ENCODE measurements at regions not wholly inside any gene's neighbourhood (a gene's known extent, or its start where the extent isn't known, plus 50 kb on each side); places are given as distances from the start of the nearest gene placed in this dataset.

GRCh38 chr3:30269751-30270445 lies 336.5 kb upstream of the TGFBR2 start:
- FAIRE-seq: no peak

DNA sequence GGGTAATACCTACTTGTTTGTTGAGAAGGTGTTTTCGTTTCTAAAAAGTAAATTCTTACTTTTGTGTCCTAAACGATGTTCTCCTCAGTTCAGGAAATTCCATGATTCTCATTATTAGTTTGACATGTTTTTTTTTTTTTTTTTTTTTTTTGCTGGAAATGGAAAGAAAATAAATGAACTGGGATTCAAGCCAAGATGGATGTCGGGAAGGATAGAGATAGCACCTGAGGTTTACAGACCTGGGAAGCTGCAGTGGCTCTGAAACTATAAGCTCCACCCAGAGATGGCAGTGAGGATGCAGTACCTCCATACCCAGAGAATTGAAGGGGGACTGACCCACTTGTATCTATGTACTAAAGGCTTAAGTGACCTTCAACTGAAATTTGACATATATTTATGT lies 334.6 kb upstream of the TGFBR2 start:
- no peak for FAIRE-seq

DNA sequence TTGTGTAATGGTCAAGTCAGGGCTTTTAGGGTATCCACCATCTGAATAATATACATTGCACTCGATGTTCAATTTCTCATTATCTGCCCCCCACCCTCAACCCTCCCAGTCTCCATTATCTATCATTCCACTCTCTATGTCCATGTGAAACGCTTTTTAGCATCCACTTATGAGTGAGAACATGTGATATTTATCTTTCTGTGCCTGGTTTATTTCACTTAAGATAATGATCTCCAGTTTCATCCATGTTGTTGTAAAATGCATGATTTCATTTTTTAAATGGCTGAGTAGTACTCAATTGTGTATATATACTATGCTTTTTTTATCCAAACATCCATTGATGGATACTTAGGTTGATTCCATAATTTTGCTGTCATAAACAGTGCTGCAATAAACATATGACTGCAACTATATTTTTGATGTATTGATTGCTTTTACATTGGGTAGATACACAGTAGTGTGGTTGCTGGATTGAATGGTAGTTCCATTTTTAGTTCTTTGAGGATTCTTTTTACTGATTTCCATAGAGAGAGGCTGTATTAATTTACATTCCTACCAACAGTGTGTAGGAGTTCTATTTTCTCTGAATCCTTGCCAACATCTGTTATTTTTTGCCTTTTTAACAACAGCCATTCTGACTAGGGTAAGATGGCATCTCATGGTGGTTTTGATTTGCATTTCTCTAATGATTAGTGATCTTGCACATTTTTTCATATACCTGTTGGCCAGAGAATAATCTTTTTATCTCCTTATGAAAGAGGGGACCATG lies 332.9 kb upstream of the TGFBR2 start:
- FAIRE-seq: no peak

- no peak for FAIRE-seq
Observed at GRCh38 chr3:30277494-30277893, 328.9 kb upstream of the TGFBR2 start.

- FAIRE-seq: no peak
Observed at GRCh38 chr3:30281526-30281925, 324.9 kb upstream of the TGFBR2 start.

DNA sequence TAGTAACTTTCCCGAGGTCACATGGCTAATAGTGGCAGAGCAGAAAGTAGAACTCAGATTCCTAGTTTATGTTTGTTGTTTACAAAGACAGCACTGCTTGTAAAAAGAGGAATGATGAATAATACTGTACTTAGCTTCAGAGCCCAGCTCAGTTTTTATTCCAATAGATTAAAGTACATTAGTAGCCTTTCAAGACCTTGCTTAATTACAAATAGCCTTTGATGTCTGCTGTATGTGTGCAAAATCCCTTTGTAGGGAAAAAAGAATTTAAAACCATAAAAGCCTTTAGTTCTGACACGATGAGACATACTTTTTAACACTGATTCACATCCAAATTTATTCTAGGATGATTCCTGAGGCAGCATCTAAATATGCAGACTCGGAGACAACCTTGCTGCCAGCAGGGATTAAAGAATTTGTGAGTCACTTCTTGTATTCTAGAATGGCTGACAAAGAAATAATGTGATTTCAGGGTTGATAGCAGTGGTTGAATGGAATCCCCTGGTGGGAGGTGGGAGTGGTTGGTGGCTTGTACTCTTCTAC lies 324.2 kb upstream of the TGFBR2 start:
- no peak for FAIRE-seq

GRCh38 chr3:30285188-30286006 lies 321.0 kb upstream of the TGFBR2 start:
- peak; percentile 23 for FAIRE-seq

DNA sequence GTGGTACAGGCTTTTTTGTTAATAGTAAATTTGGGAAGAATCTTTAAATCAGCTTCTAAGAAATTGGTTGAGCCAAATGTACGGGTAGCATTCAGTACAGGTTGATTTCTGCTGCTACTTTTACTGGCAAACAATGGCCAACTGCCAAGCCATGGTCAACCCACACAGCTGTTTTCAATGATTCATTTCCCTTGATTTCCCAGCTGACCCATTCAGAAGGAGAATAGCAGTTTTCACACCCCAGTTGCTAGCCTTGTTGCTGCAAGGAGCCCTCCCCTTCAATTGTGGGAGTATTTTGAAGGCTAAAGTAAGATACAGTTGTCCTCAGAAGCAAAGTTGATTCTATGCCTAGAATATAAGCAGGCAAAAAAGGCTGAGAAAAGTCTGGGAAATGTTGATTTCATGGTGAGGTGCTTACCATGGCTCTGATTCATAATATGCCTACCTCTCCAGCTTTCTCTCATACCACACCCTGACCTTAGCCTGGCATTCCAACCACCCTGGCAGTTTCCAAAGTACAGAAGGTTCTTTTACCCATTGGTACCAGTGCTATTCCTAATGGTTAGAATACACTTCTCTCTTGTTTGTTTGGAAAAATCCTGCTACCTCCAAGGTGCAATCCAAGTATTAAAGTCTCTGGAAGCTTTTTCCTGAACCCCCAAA lies 320.3 kb upstream of the TGFBR2 start:
- no peak for FAIRE-seq

DNA sequence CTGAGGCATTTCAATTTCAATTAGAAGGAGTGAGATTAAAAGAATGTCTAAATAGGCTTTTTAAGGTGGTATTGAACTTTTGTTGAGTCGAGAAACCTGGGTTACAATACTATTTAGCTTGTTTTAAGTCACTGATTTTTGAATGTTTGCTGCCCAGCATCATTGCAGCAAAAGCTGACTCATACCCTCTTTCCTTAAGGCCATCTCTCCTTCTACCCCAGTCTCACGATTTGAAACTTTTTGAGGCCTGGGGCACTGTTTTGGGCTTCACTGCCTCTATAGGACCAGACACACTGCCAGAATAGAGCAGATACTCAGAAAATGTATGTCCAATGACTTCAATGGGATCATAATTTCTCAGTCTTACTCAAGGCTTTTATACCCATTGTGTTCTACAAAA lies 319.6 kb upstream of the TGFBR2 start:
- FAIRE-seq: no peak

DNA sequence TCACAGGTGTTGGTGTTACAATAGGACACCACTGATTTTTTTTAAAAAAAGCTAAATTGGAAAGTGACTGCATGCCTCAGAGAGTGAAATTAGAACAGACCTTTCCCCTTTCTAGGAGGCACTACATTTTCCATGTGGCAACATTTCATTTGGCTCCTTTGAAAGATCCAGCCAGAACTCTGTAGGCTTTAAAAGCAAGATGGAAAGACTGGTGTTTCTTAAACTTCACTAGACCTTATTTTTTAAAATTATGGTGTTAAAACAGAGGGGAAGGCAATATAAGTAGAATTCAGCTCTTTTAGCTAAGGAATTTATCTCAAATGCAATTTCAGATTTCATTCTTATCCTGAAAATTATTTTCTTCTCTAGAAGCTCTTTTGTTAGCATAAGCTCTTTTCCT lies 317.6 kb upstream of the TGFBR2 start:
- no peak for FAIRE-seq

DNA sequence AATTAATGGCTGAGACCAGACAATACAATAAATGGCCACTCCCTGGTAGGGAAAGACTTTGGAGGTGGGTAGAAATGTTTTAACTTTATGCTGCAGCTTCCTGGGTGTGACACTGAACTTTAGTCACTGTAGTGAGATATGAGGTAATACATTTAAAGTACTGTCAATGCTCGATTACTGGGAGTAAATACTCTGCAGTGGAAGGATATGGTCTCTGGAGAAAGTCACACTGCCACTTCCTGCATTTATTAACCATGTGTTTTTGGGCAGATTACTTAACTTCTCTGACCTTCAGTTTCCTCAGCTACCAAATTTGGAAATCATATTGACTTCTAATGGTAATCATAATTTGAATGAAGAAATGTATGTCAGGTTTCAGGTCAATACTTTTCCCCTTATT lies 317.1 kb upstream of the TGFBR2 start:
- no peak for FAIRE-seq

DNA sequence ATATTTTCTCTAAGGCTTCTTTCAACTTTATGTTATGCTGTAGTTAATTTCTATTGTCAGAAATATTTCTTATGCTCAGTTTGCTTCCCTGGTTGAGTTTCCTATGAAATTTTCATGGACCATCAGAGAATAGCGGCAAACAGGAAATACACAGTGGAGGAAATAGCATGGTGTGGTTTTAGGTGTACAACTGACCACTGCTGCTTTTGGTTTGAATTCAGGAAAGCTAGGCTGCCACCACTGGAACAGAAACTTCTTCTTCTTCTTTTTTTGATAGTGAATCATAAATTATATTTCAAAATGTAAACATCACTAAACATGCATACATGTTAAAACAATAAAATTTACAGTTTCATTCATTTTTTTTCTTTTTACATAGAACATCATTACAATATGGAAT lies 316.6 kb upstream of the TGFBR2 start:
- FAIRE-seq: no peak

GRCh38 chr3:30290479-30290878 lies 315.9 kb upstream of the TGFBR2 start:
- FAIRE-seq: no peak

DNA sequence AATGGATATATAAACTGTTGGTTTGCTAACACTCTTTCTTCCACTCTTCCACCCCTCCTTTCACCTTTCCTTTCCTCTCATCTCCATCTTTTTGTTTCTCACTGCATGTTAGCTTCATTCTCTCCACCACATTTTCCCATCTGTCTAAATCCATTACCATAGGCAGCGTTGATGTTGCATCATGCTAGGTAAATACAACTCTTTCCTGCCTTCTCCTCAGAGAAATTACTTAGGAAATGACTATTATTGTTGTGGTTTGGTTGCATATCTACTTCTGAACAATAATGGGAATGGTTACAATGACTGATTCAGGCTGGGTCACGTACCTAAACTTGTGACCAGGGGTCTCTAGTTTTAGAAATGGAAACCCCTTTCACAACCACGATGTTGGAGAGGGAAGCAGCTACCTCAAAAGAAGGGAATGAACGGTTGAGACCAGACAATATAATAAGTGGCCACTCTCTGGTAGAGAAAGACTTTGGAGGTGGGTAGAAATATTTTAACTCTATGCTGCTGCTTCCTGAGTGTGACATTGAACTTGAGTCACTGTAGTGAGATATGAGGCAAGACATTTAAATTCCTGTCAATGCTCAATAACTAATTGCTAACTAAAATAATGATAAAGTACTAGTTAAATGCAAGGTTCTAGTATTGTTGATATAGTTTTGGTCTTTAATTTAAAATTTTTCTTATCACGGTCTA lies 314.1 kb upstream of the TGFBR2 start:
- no peak for FAIRE-seq

- FAIRE-seq: no peak
Observed at GRCh38 chr3:30293621-30294240, 312.7 kb upstream of the TGFBR2 start.

- FAIRE-seq: no peak
Observed at GRCh38 chr3:30294241-30294667, 312.1 kb upstream of the TGFBR2 start.

DNA sequence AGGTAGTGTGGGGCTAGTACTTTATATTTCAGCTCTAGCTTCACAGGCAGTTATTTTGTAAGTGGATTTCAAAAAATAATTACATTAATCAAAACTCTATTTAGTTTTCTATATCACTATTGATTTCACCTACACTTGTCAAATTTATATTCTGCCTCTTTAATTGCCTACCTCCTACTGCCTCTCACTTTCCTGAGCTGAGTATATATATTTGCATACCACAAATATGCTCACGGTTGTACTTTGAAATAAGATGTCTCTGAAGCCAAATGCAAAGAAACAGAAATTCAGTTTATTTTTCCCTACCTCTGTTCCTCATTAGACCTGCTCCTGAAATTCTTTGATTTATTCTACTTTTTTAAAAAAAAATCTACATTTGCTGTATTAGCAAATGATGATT lies 309.3 kb upstream of the TGFBR2 start:
- FAIRE-seq: no peak

- no peak for FAIRE-seq
Observed at GRCh38 chr3:30299674-30300385, 306.6 kb upstream of the TGFBR2 start.

GRCh38 chr3:30300809-30301208 lies 305.6 kb upstream of the TGFBR2 start:
- FAIRE-seq: no peak

GRCh38 chr3:30302027-30302426 lies 304.4 kb upstream of the TGFBR2 start:
- FAIRE-seq: no peak

- FAIRE-seq: no peak
Observed at GRCh38 chr3:30303770-30304169, 302.6 kb upstream of the TGFBR2 start.

All from endometrium (tissue), 2 donors.